ENCODE measurements at regions not wholly inside any gene's neighbourhood (a gene's known extent, or its start where the extent isn't known, plus 50 kb on each side); places are given as distances from the start of the nearest gene placed in this dataset.

DNA sequence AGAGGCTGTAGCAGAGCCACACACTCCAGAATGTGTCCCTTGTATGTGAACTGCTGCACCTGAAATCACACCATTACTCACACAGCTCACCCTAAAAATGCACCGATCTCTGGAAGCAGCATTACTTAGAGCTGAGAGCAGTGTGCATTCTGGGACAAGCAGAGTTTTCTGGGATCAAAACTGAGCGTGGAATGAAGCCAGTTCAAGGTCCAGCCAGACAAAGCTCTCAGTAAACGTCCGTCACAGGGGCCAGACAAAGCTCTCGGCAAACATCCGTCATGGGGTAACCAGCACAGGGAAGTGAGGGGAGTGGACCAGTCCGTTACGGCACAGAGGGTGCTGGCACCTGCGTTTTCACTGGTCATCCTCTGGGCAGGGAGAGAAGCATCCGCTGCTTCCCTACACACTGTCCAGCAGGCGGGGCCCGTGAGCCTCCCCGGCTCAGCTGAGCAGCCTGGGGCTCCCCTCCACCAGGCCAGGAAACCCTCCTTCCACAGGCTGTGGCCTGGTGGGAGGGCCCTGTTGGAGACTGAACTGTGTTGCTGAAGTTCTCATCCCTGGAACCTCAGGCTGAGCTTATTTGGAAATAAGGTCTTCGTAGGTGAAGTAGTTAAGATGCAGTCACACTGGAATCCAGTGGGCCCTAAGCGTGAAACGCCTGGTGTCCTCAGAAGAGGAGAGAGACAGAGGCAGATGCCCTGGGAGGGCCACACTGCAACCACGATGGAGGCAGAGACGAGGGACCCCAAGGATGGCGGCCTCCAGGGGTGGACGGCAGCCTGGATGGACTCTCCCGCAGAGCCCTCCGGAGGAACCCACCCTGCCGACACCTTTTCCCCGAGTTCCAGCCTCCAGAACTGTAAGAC lies 883.9 kb downstream of the BRD1 start:
- TF ChIP-seq, protein P1, sequence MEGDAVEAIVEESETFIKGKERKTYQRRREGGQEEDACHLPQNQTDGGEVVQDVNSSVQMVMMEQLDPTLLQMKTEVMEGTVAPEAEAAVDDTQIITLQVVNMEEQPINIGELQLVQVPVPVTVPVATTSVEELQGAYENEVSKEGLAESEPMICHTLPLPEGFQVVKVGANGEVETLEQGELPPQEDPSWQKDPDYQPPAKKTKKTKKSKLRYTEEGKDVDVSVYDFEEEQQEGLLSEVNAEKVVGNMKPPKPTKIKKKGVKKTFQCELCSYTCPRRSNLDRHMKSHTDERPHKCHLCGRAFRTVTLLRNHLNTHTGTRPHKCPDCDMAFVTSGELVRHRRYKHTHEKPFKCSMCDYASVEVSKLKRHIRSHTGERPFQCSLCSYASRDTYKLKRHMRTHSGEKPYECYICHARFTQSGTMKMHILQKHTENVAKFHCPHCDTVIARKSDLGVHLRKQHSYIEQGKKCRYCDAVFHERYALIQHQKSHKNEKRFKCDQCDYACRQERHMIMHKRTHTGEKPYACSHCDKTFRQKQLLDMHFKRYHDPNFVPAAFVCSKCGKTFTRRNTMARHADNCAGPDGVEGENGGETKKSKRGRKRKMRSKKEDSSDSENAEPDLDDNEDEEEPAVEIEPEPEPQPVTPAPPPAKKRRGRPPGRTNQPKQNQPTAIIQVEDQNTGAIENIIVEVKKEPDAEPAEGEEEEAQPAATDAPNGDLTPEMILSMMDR (conservative IDR thresholded peaks at IDR 0.05; ENCODE audit: low read length), result no peak
- TF ChIP-seq EZH2phosphoT487 (IDR thresholded peaks at IDR 0.05; ENCODE audit: borderline replicate concordance), result no peak
